ENCODE measurements at regions not wholly inside any gene's neighbourhood (a gene's known extent, or its start where the extent isn't known, plus 50 kb on each side); places are given as distances from the start of the nearest gene placed in this dataset.

DNA sequence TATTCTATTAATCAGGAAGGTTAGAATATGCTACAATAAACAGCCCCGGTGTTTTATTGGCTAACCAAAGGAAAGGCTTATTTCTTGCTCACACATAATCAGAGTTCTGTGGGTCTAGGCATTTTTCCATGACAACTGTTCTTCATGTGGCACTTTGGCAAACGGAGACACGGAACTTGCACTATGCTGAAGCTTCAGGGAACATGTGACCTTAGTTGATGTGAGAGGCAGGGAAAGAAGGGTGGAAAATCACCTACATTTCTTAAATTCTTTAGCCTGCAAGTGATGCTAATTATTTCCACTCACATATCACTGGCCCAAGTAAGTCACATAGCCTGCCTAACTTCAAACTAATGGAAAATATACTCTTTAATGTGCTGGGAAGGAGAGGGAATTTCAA, 344.6 kb downstream of the SV2B start:
- TF ChIP-seq, protein P1, sequence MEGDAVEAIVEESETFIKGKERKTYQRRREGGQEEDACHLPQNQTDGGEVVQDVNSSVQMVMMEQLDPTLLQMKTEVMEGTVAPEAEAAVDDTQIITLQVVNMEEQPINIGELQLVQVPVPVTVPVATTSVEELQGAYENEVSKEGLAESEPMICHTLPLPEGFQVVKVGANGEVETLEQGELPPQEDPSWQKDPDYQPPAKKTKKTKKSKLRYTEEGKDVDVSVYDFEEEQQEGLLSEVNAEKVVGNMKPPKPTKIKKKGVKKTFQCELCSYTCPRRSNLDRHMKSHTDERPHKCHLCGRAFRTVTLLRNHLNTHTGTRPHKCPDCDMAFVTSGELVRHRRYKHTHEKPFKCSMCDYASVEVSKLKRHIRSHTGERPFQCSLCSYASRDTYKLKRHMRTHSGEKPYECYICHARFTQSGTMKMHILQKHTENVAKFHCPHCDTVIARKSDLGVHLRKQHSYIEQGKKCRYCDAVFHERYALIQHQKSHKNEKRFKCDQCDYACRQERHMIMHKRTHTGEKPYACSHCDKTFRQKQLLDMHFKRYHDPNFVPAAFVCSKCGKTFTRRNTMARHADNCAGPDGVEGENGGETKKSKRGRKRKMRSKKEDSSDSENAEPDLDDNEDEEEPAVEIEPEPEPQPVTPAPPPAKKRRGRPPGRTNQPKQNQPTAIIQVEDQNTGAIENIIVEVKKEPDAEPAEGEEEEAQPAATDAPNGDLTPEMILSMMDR (conservative IDR thresholded peaks at IDR 0.05; ENCODE audit: low read length): no peak
- no peak for TF ChIP-seq EZH2phosphoT487 (IDR thresholded peaks at IDR 0.05; ENCODE audit: borderline replicate concordance, low read depth, low read length)
